Stimulated activated CD8-positive, alpha-beta memory T cell treated with anti-CD3 and anti-CD28 coated beads, Interleukin-12 subunit alpha, Interleukin-12 subunit beta, amount 100 ng/mL, for 4 hours (primary cell): ENCODE measurements at regions not wholly inside any gene's neighbourhood (a gene's known extent, or its start where the extent isn't known, plus 50 kb on each side); places are given as distances from the start of the nearest gene placed in this dataset.
"Not testable (repeated sequence)": the region's sequence is repeated elsewhere in the genome, so short reads cannot be mapped to it uniquely, and the experiment has no call there.

ENCODE experiments used
- DNase-seq: peaks from one replicate; pipeline ENCODE4 v3.0.0-alpha.2; 2020; ENCODE audit warnings: low read depth

- no peak for DNase-seq
Observed at GRCh38 chrX:54615109-54615508, 85.1 kb downstream of the GNL3L start.

- no peak for DNase-seq
Observed at GRCh38 chrX:54633641-54634040, 103.6 kb downstream of the GNL3L start.

- DNase-seq: no peak
Observed at GRCh38 chrX:54639018-54639345, 109.0 kb downstream of the GNL3L start.

GRCh38 chrX:54639346-54640102 lies 109.5 kb downstream of the GNL3L start:
- DNase-seq: peak; percentile 81

GRCh38 chrX:54640103-54640690 lies 110.2 kb downstream of the GNL3L start:
- DNase-seq: no peak

GRCh38 chrX:54640736-54641135 lies 110.7 kb downstream of the GNL3L start:
- no peak for DNase-seq

GRCh38 chrX:54641530-54641929 lies 111.5 kb downstream of the GNL3L start:
- no peak for DNase-seq

- DNase-seq: not testable (repeated sequence)
Observed at GRCh38 chrX:54647607-54648006, 117.6 kb downstream of the GNL3L start.

- no peak for DNase-seq
Observed at GRCh38 chrX:54659547-54659946, 129.5 kb downstream of the GNL3L start.

GRCh38 chrX:54675762-54676161 lies 122.3 kb downstream of the ITIH6 start:
- DNase-seq: no peak

- no peak for DNase-seq
Observed at GRCh38 chrX:54695231-54695630, 102.8 kb downstream of the ITIH6 start.

GRCh38 chrX:54695816-54696487 lies 102.1 kb downstream of the ITIH6 start:
- DNase-seq: no peak
